ENCODE measurements at regions not wholly inside any gene's neighbourhood (a gene's known extent, or its start where the extent isn't known, plus 50 kb on each side); places are given as distances from the start of the nearest gene placed in this dataset.

DNA sequence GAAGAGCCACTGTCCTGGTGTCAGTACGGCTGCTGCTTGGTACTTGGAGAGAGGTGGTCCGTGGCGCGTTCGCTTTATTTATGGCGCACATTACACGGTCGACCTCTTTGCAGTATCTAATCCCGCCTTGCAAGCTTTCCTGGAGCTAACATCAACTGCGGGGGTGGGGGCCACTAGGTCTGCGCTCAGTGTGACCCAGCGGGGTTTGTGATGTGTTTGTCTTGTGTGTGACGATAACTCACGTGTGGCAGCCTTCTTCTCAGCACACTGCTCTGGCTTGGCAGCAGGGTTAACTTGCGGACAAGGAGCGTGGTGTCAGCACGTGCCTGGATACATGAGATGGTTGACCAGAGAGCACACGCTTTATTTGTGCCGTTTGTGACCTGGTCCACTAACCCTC, 122.2 kb upstream of the RTL1 start:
- DNase-seq: no peak
- Histone ChIP-seq H3K27me3 (ENCODE audit: control insufficient read depth, insufficient read depth, low read length) (no peaks in the 10 kb centered on the region), H3K36me3 (replicated peaks; ENCODE audit: control insufficient read depth, insufficient read depth, low read length) (no peaks in the 10 kb centered on the region), H3K4me3 (ENCODE audit: insufficient read depth, low read depth, low read length) (no peak overlapping the region)

DNA sequence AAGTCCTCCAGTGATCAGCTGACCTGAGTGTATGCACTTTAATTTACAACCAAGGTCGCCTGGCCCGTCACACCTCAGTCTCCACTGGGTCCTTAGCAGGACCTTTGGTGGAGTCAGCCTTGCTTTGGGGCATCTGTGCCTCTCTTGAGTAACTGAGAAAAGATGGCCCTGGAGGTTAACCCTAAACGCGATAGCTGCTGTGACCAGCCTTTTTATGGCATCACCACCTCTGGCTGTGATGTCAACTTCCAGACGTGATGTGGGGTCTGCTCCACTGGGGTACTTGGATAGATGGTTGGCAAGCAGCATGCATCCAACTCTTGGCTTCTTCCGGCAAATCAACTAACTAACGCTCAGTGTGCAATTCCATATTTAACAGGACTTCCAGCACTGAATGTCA, 122.8 kb upstream of the RTL1 start:
- H3K4me3 ChIP-seq (ENCODE audit: insufficient read depth, low read depth, low read length): no peak overlapping the region
- no peaks in the 10 kb centered on the region for H3K36me3 ChIP-seq (replicated peaks; ENCODE audit: control insufficient read depth, insufficient read depth, low read length)
- no peaks in the 10 kb centered on the region for H3K27me3 ChIP-seq (ENCODE audit: control insufficient read depth, insufficient read depth, low read length)
- no peak for DNase-seq

GRCh38 chr14:101027291-101027690, 123.8 kb upstream of the RTL1 start:
- DNase-seq: no peak
- Histone ChIP-seq H3K4me3 (ENCODE audit: insufficient read depth, low read depth, low read length) (no peak overlapping the region), H3K27me3 (ENCODE audit: control insufficient read depth, insufficient read depth, low read length) (no peaks in the 10 kb centered on the region), H3K36me3 (replicated peaks; ENCODE audit: control insufficient read depth, insufficient read depth, low read length) (no peaks in the 10 kb centered on the region)

DNA sequence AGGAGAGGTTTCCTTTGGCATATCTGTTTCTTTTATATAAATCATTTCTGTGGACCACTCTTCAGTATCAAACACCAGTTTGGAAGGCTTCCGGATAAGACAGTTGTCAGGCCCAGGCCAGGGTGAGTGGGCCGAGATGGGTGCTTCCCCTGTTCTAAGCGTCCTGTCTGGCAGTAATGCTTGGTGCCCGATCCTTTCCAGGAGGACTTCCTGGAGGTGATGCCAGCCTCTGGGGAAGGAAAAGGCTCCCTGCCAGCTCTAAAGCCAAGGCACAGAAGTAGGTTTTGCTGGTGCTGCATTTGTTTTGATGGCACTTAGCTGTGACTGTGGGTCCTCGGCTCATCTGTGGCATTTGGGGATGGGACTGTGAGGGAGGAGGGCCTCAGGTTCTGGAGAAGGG, 124.4 kb upstream of the RTL1 start:
- Histone ChIP-seq H3K36me3 (replicated peaks; ENCODE audit: control insufficient read depth, insufficient read depth, low read length) (no peaks in the 10 kb centered on the region), H3K4me3 (ENCODE audit: insufficient read depth, low read depth, low read length) (no peak overlapping the region), H3K27me3 (ENCODE audit: control insufficient read depth, insufficient read depth, low read length) (no peaks in the 10 kb centered on the region)
- no peak for DNase-seq

- no peak for DNase-seq
Measured at GRCh38 chr14:101028971-101029667, 125.6 kb upstream of the RTL1 start.

GRCh38 chr14:101029668-101030290, 126.3 kb upstream of the RTL1 start:
- no peaks in the 10 kb centered on the region for H3K27me3 ChIP-seq (ENCODE audit: control insufficient read depth, insufficient read depth, low read length)
- no peak for DNase-seq
- no peak overlapping the region for H3K4me3 ChIP-seq (ENCODE audit: insufficient read depth, low read depth, low read length)
- no peaks in the 10 kb centered on the region for H3K36me3 ChIP-seq (replicated peaks; ENCODE audit: control insufficient read depth, insufficient read depth, low read length)

More at GRCh38 chr14:101028971-101029667, 125.6 kb upstream of the RTL1 start:
- Histone ChIP-seq H3K36me3 (replicated peaks; ENCODE audit: control insufficient read depth, insufficient read depth, low read length) (no peaks in the 10 kb centered on the region), H3K27me3 (ENCODE audit: control insufficient read depth, insufficient read depth, low read length) (no peaks in the 10 kb centered on the region), H3K4me3 (ENCODE audit: insufficient read depth, low read depth, low read length) (no peak overlapping the region)

- Histone ChIP-seq H3K27me3 (ENCODE audit: control insufficient read depth, insufficient read depth, low read length) (no peaks in the 10 kb centered on the region), H3K36me3 (replicated peaks; ENCODE audit: control insufficient read depth, insufficient read depth, low read length) (no peaks in the 10 kb centered on the region), H3K4me3 (ENCODE audit: insufficient read depth, low read depth, low read length) (no peak overlapping the region)
- no peak for DNase-seq
Measured at GRCh38 chr14:101030586-101030985, 127.1 kb upstream of the RTL1 start.

- no peaks in the 10 kb centered on the region for H3K27me3 ChIP-seq (ENCODE audit: control insufficient read depth, insufficient read depth, low read length)
- H3K36me3 ChIP-seq (replicated peaks; ENCODE audit: control insufficient read depth, insufficient read depth, low read length): no peaks in the 10 kb centered on the region
- H3K4me3 ChIP-seq (ENCODE audit: insufficient read depth, low read depth, low read length): no peak overlapping the region
- DNase-seq: no peak
Measured at GRCh38 chr14:101031186-101031585, 127.7 kb upstream of the RTL1 start.

DNA sequence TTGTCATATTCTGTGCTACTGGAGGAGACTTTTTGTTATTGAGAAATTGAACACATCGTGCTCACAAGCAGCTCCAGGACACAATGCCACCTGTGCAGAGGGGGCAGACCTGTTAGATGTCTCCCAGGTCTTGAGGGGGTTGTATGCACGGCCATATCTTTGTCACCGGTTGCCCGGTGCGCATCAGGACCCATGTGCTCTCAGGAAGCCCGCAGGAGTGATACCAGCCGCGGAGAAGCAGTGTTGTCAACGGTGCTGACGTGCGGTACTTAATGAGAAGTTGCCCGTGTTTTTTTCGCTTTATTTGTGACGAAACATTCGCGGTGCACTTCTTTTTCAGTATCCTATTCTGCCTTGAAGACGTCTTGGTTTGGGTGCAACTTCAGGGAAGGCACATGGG, 128.2 kb upstream of the RTL1 start:
- H3K27me3 ChIP-seq (ENCODE audit: control insufficient read depth, insufficient read depth, low read length): no peaks in the 10 kb centered on the region
- H3K4me3 ChIP-seq (ENCODE audit: insufficient read depth, low read depth, low read length): no peak overlapping the region
- DNase-seq: no peak
- no peaks in the 10 kb centered on the region for H3K36me3 ChIP-seq (replicated peaks; ENCODE audit: control insufficient read depth, insufficient read depth, low read length)

- Histone ChIP-seq H3K27me3 (ENCODE audit: control insufficient read depth, insufficient read depth, low read length) (no peaks in the 10 kb centered on the region), H3K4me3 (ENCODE audit: insufficient read depth, low read depth, low read length) (no peak overlapping the region), H3K36me3 (replicated peaks; ENCODE audit: control insufficient read depth, insufficient read depth, low read length) (no peaks in the 10 kb centered on the region)
- no peak for DNase-seq
Measured at GRCh38 chr14:101032433-101032832, 128.9 kb upstream of the RTL1 start.

- Histone ChIP-seq H3K4me3 (ENCODE audit: insufficient read depth, low read depth, low read length) (no peak overlapping the region), H3K27me3 (ENCODE audit: control insufficient read depth, insufficient read depth, low read length) (no peaks in the 10 kb centered on the region), H3K36me3 (replicated peaks; ENCODE audit: control insufficient read depth, insufficient read depth, low read length) (no peaks in the 10 kb centered on the region)
- DNase-seq: no peak
Measured at GRCh38 chr14:101033006-101033405, 129.5 kb upstream of the RTL1 start.

GRCh38 chr14:101033446-101034165, 130.1 kb upstream of the RTL1 start:
- Histone ChIP-seq H3K27me3 (ENCODE audit: control insufficient read depth, insufficient read depth, low read length) (no peaks in the 10 kb centered on the region), H3K36me3 (replicated peaks; ENCODE audit: control insufficient read depth, insufficient read depth, low read length) (no peaks in the 10 kb centered on the region), H3K4me3 (ENCODE audit: insufficient read depth, low read depth, low read length) (no peak overlapping the region)
- no peak for DNase-seq

DNA sequence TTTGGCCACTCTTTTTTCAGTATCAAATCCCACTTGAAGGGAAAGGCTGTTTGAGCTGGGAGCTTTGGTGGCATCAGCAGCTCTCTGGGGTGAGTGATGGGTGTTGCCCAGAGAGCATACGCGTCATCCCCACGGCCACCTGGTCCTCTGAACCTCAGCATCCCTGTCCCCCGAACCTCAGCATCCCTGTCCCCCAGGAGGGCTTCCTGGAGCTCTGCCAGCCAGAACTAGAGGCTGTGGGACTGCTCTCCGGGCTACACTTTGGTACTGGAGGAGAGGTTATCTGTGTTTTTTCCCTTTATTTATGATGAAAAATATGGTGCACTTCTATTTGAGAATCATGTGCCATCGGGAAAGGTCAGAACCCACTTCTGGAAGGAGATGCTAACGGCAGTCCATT, 131.5 kb upstream of the RTL1 start:
- no peaks in the 10 kb centered on the region for H3K36me3 ChIP-seq (replicated peaks; ENCODE audit: control insufficient read depth, insufficient read depth, low read length)
- H3K4me3 ChIP-seq (ENCODE audit: insufficient read depth, low read depth, low read length): no peak overlapping the region
- no peaks in the 10 kb centered on the region for H3K27me3 ChIP-seq (ENCODE audit: control insufficient read depth, insufficient read depth, low read length)
- DNase-seq: no peak

DNA sequence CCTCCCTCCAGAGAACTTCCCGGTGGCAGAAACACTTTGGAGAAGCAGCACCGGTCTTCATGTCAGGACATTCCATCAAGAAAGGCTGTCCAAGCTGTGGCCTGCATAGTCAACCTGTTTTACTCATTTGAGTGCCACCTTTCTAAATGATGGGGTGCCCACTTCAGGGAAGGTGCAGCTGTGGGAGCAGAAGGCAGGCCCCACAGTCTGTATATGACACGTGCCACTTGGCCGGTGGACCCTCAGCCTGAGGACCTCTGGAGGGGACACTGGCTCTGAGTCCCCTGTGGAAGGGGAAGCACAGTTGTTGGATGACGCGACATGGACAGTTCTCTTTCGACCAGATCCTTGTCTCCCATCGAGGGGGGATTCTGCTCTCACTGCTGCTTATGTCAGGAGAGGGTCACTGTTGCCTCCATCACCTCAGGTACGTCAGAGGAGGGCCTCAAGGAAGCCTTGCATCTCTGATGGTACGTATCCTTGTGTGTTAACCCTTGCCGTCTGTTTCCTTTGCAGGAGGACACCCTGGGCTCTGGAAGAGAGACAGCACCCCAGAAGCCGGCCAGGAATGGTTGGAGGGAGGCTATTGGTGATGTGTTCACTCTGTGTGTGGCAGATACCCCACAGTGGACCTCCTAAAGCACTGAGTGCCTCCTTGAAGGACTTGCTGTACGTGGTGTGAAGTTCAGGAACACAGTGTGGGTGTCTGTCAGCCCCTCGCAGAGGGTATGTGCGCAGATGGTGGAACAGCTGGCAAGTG, 132.1 kb upstream of the RTL1 start:
- Histone ChIP-seq H3K4me3 (ENCODE audit: insufficient read depth, low read depth, low read length) (no peak overlapping the region), H3K36me3 (replicated peaks; ENCODE audit: control insufficient read depth, insufficient read depth, low read length) (no peaks in the 10 kb centered on the region), H3K27me3 (ENCODE audit: control insufficient read depth, insufficient read depth, low read length) (no peaks in the 10 kb centered on the region)
- DNase-seq: no peak
